ENCODE measurements at regions not wholly inside any gene's neighbourhood (a gene's known extent, or its start where the extent isn't known, plus 50 kb on each side); places are given as distances from the start of the nearest gene placed in this dataset.

GRCh38 chr6:48994811-48995210 lies 468.2 kb downstream of the MMUT start:
- H3T11ph ChIP-seq (ENCODE audit: low read length): no peak overlapping the region
- H2BK20ac ChIP-seq (ENCODE audit: low read depth, low read length, poor library complexity, severe bottlenecking): no peak overlapping the region
- no peak overlapping the region for H3K18ac ChIP-seq (ENCODE audit: insufficient read length, low read depth, low read length)
- H3K4me2 ChIP-seq (ENCODE audit: insufficient read depth, insufficient read length, low read length): no peak overlapping the region
- no peak overlapping the region for H2BK12ac ChIP-seq (ENCODE audit: insufficient read length, low read depth, low read length)
- Mint-ChIP-seq H3K27me3 (ENCODE audit: low read depth) (no peaks in the 10 kb centered on the region), H3K27ac (no peak overlapping the region), H3K36me3 (ENCODE audit: insufficient read depth in 1 of 3, low read depth in 3 of 3) (no peaks in the 10 kb centered on the region; a peak in 1 of 7 replicates), H3K4me1 (no peaks in the 10 kb centered on the region), H3K4me3 (no peak overlapping the region), H3K9me3 (no peaks in the 10 kb centered on the region)
- H4K20me1 ChIP-seq (ENCODE audit: control insufficient read depth, insufficient read depth, insufficient read length): no peaks in the 10 kb centered on the region
- peak; percentile 35 for DNase-seq
- H4K8ac ChIP-seq (replicated peaks; ENCODE audit: insufficient read length, low read depth, low read length): no peak overlapping the region
- H3K23ac ChIP-seq (ENCODE audit: insufficient read length, low read depth, low read length): no peak overlapping the region
- H2AFZ ChIP-seq (ENCODE audit: low read length): no peak overlapping the region
- H2BK120ac ChIP-seq (ENCODE audit: low read depth, low read length, poor library complexity, severe bottlenecking): no peak overlapping the region
- H3K9me3 ChIP-seq (ENCODE audit: control insufficient read depth, low read depth, low read length): no peaks in the 10 kb centered on the region
- no peaks in the 10 kb centered on the region for H3K79me1 ChIP-seq (ENCODE audit: insufficient read depth, low read depth, low read length, poor library complexity, severe bottlenecking)
- no peak overlapping the region for H4K91ac ChIP-seq (ENCODE audit: insufficient read length, low read depth, low read length)
- no peaks in the 10 kb centered on the region for H3K27me3 ChIP-seq (ENCODE audit: insufficient read depth, low read length)
- WGBS (ENCODE audit: extremely low coverage, insufficient read length, low lambda C conversion rate): no CpG with 5 or more reads among the region's 2 CpGs
- H3K4ac ChIP-seq (ENCODE audit: low read depth, low read length): no peak overlapping the region
- no peak overlapping the region for H2BK15ac ChIP-seq (ENCODE audit: low read depth, low read length)
- TF ChIP-seq CTCF (conservative IDR thresholded peaks at IDR 0.05): peak; percentile 25; the same call in 2 of the 3 replicates
- no peak overlapping the region for H2BK5ac ChIP-seq (ENCODE audit: insufficient read length, low read length)
- no peaks in the 10 kb centered on the region for H3K23me2 ChIP-seq (ENCODE audit: insufficient read length, low read depth, low read length, poor library complexity, severe bottlenecking)
- no peak overlapping the region for H4K5ac ChIP-seq (ENCODE audit: insufficient read length, low read depth, low read length)
- H2AK5ac ChIP-seq (ENCODE audit: insufficient read length, low read length): no peak overlapping the region
- H3K79me2 ChIP-seq (ENCODE audit: insufficient read depth, low read length): no peaks in the 10 kb centered on the region
- H3K14ac ChIP-seq (ENCODE audit: insufficient read depth, low read length): no peak overlapping the region
- H3K4me1 ChIP-seq (ENCODE audit: insufficient read depth, low read length): no peaks in the 10 kb centered on the region
- no peak overlapping the region for H3K9ac ChIP-seq (ENCODE audit: extremely low read depth, insufficient read length, low read length)
- H3K27ac ChIP-seq (ENCODE audit: insufficient read length, low read depth, low read length): no peak overlapping the region
- H3K56ac ChIP-seq (ENCODE audit: insufficient read length, low read depth, low read length): no peak overlapping the region

Measured in H9 (cell line).